GM04504 (cell line): ENCODE measurements at regions not wholly inside any gene's neighbourhood (a gene's known extent, or its start where the extent isn't known, plus 50 kb on each side); places are given as distances from the start of the nearest gene placed in this dataset.

Experiments
- DNase-seq: peaks from one replicate; pipeline ENCODE4 v3.0.0-alpha.2; 2012; ENCODE audit warnings: low read depth

DNA sequence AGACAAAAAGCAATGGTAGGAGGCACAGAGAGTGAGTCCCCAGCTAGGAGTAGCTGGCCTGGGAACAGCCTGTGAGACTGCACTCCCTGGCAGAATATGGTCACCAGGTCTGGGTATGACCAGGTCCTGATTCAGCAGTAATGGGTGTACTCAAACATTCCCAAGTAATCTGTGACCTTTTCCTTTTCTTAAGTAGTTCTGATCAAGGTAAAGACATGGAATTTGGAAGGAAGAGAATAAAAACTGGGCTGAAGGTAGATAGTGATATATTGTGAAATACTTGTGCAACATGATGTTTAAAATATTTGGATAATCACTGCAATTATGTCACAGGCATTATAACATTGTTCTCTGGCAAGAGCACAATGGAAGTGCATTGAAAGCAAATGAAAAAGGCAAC, 147.2 kb upstream of the DPYD start:
- no peak for DNase-seq

DNA sequence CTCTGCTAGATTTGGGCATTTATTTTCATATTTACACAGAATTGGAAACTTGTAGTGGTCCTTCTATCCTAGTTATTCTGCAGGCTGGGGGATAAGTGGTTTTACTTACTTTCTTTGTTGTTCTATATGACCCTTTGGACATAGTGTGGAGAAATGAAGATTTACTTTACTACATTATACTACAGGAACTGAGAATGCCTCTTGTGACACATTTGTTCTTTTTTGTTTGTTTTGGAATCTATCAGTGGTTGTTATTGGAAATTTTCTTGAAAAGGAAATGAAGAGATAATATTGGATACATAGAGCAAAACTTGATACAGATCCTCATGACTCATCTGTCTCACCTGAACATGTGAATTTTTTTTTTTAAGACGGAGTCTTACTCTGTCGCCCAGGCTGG, 146.1 kb upstream of the DPYD start:
- DNase-seq, result no peak

- no peak for DNase-seq
These were observed 138.8 kb upstream of the DPYD start for GRCh38 chr1:98059620-98060019.

- DNase-seq, result no peak
These were observed 137.8 kb upstream of the DPYD start for GRCh38 chr1:98058676-98059075.

DNA sequence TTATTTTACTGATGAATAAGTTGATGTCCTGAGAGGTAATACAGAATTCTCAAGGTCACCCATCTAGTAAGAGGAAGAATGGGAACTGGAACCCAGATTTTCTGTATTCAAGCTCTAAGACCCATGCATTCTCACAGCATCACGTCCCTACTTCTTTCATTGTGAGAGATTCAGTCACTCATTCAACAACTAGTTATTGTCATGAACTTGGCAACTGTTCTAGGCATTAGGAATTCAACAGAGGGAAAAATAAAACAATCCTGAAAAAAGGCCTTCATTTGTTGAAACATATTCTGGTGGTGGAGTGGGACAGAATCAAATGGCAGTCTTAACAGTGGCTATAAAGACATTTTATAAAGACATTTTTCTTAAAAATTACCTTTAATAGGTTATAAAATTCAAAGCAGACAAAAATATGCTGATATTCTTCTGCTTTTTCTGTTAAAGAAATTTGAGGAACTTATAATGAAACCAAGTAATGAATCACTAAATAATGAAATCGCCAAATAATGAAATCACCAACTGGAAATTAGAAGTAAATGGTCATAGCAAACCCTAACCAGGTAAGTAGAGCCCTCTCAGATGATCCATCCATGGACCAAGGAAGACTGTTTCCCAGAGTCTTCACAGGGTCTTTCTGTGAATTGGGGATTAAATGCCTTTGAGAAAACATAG, 136.5 kb upstream of the DPYD start:
- no peak for DNase-seq

- no peak for DNase-seq
These were observed 135.9 kb upstream of the DPYD start for GRCh38 chr1:98056781-98057180.

DNA sequence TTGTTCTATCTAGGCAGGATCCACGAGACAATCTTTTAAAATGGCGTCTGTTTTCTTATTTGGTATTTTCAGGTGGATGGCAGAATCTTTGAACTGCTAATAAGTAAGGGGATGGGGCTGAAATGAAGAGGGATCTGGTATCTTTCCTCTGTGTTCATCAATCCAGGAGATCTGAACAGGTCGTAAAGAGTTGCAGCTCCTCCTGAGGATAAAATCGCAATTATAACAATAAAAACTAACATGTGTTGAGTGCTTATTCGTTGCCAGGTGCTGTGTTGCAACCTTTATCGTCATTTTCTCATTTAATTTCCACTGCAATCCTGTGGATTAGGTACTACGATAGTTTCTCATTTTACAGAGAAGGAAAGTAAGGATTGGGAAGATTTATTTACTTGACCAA, 134.6 kb upstream of the DPYD start:
- DNase-seq, result no peak

GRCh38 chr1:98054786-98055185, 134.0 kb upstream of the DPYD start:
- DNase-seq, result no peak

- no peak for DNase-seq
These were observed 133.5 kb upstream of the DPYD start for GRCh38 chr1:98054367-98054701.

GRCh38 chr1:98053471-98054366, 132.9 kb upstream of the DPYD start:
- peak; percentile 28 for DNase-seq

DNA sequence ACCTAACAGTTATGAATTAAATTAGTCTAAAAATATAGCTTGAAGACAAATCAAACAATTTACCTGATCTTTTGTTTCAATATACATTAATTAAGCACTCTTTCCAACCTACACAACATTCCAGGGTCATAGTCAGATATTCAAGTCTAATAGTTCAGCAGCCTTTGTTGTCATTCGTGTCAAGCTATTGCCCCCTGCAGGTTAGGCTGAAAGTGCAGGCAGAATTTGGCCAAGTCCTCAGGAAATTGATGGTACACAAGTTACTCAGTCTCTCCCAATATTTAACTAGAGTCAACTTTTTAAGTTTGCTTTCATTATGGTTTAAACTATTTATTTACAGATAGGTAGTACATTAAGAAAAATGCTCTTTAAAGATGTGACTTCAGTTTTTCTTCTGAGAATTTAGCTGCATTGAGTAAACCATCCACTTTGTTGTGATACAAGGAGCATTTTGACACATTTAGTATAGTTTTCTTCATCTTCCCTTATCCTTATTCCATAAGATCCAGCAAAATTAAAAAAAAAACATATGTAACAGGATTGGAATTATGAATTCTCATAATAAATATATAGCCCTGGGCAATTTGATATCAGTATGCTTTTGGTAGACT, 130.3 kb upstream of the DPYD start:
- peak; percentile 54 for DNase-seq

GRCh38 chr1:98049370-98050135, 128.7 kb upstream of the DPYD start:
- no peak for DNase-seq

GRCh38 chr1:98048751-98049325, 128.0 kb upstream of the DPYD start:
- DNase-seq, result no peak

DNA sequence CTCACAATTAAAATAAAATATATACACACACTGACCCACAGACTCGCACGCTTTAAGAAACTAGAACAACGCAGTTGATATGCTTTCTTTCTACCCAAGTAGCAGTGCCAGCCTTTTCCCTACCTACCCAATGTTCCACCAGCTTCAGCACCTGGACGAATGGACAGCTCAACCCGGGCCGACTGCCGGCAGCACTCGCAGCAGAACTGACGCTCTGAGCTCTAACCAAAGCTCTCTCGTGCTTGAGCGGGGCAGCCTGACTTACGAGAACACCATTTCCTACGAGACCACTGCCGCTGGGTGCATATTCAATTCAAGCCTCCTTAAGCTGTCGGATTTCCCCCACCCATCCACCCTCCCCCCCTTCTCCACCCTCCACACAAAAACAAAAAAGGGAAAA, 127.4 kb upstream of the DPYD start:
- peak; percentile 68 for DNase-seq

GRCh38 chr1:98047171-98047570, 126.3 kb upstream of the DPYD start:
- DNase-seq, result no peak

- DNase-seq, result peak; percentile 22
These were observed 125.2 kb upstream of the DPYD start for GRCh38 chr1:98045767-98046641.

- DNase-seq, result peak; percentile 47
These were observed 124.5 kb upstream of the DPYD start for GRCh38 chr1:98045211-98045766.

DNA sequence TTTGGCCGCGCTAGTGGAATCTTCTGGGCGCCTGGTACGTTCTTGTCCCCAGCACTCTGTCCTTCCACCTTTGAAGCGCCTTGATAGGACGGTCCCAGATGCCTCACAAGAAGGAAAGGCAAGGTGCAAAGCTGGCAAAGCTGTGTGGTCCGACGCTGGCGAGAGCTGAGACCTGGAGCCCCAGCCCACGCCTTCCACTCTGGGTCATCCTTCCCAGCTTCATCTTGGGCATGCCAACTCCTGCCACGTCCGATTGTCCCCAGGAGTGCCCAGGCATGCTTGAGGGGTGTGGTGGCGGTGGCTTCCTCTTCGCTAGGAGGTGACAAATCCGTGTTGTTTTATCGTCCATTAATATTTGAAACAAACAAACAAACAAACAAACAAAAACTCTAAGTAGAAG, 123.9 kb upstream of the DPYD start:
- no peak for DNase-seq

DNA sequence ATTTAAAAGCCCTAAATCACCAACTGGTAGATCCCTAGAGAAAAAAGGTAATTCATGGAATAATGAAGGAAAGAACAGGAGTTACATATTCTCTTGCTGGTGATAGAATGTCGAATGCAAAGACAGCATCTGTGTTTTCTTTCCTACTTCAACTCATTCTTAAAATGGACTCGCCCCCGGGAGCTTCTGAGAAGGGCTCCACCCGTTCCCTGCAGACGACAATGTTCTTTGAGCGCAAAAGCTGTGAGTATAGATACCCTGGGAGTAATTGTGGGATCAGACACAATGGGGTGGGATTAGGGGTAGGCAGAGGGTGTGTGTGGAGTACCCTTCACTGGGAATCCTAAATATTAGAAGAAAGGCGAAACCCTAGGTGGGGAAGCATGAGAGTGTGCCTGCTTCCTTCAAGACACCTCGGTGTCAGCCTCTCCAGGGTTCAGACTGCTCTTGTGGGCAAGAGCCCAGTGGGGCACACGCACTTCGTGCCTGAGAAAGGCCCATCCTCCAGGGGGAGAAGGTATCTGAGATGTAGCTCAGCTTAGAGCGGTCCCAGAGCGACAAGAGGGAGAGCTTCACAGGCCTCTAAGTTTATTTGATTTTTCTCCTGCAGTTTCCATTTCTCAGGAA, 123.3 kb upstream of the DPYD start:
- DNase-seq, result no peak

GRCh38 chr1:98035602-98036002, 114.8 kb upstream of the DPYD start:
- DNase-seq, result no peak
